SK-N-MC (cell line): ENCODE measurements at regions not wholly inside any gene's neighbourhood (a gene's known extent, or its start where the extent isn't known, plus 50 kb on each side); places are given as distances from the start of the nearest gene placed in this dataset.

Experiments
- EZH2 ChIP-seq: fragments of 200-600 bp; sonication (generic); IDR thresholded peaks from one replicate; pipeline ENCODE4 v1.6.1; 2017; ENCODE audit warnings: antibody characterized with exemption
- POLR2AphosphoS5 ChIP-seq: IDR thresholded peaks from 2 replicates; pipeline ENCODE4 v1.6.1; 2012; ENCODE audit warnings: mild to moderate bottlenecking, low read depth, low read length, borderline replicate concordance

DNA sequence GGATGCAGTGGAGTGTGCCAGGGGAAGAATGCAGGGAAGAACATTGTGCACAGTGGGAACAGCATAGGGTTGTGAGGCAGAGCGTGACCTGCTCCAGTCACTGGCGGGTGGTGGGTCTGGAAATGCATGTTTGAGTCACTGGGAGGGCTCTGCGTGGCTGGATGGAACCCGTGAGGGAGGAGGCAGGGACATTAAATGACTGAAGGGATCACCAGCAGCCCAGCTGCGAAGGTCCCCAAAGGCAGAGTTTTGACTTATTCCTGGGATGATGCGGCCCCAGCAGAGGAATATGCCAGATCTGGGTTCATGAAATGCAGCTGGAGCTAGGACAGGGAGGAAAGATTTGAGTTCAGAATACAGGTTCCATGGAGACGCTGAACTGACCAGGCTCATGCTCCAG is 104.0 kb upstream of the FGF3 start:
- TF ChIP-seq POLR2AphosphoS5 (no peak), EZH2 (no peak)
